ENCODE measurements at regions not wholly inside any gene's neighbourhood (a gene's known extent, or its start where the extent isn't known, plus 50 kb on each side); places are given as distances from the start of the nearest gene placed in this dataset.
A peak's percentile ranks its signal among the peaks of the same experiment; 100 is the strongest.
"Not testable (repeated sequence)": the region's sequence is repeated elsewhere in the genome, so short reads cannot be mapped to it uniquely, and the experiment has no call there.

DNA sequence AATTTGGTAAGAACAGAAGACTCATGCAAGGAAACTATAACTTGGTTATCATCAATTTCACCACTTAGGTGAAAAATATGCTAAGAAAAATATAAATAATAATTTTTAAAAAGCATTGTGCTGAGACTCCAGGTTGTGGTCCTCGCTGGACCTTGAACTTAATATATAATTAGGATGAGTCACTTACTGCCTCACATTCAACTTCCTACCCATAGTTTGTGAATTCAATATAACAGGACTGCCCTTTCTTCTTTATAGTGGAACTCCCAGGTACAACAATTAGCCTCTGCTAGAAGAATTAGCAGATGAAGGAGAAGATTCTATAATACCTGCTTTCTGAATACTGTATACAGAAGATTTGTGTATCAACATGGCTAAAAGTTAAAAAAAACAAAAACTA lies 149.1 kb upstream of the SPRED1 start:
- no peak for DNase-seq
- H3K27me3 ChIP-seq (ENCODE audit: insufficient read depth, low read length): no peaks in the 10 kb centered on the region
- Mint-ChIP-seq H3K36me3 (no peaks in the 10 kb centered on the region), H3K27ac (no peak overlapping the region), H3K4me1 (no peaks in the 10 kb centered on the region), H3K4me3 (no peak overlapping the region), H3K9me3 (peaks cover 0 to 5% (median 2%) of the 10 kb centered on the region in 8 donors), H3K27me3 (peaks cover 7 to 9% of the 10 kb centered on the region in 2 donors)
- no peak overlapping the region for H3K4me3 ChIP-seq (ENCODE audit: low read length in 2 of 2)
- H3K9me3 ChIP-seq (ENCODE audit: control insufficient read depth in 1 of 2, low read length in 2 of 2): no peaks in the 10 kb centered on the region
- intact Hi-C loops (cut with micrococcal nuclease): no loop called here
- H3K4me1 ChIP-seq (ENCODE audit: insufficient read depth, low read length): no peaks in the 10 kb centered on the region
- POLR2A ChIA-PET (ENCODE audit: partially characterized antibody): no interaction called here
- no peaks in the 10 kb centered on the region for H3K36me3 ChIP-seq (ENCODE audit: insufficient read depth, low read length)
- no peak overlapping the region for H3K27ac ChIP-seq (ENCODE audit: low read depth, low read length)
- CTCF ChIA-PET (ENCODE audit: partially characterized antibody): no interaction called here

DNA sequence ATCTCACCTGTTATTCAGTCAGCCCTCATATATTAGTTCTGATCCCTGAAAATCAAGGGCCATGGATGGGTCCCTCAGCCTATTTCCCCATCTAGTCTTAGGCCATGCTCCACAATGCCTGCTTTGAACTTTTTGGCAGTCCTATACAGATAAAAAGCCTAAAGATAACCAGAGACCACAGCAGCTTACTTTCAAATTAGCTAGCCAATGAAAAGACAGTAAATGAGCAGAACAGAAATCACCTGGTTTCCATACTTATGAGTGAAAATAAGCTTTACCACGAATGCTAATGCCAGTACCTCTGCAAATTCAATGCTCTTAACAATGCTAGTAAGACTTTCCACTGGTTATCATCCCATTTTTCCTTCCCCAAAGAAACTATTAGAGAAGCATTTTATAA lies 141.6 kb upstream of the SPRED1 start:
- H3K27ac Mint-ChIP-seq: no peak overlapping the region
- no peak for DNase-seq
- Histone ChIP-seq H3K4me1 (ENCODE audit: insufficient read depth, low read length) (no peaks in the 10 kb centered on the region), H3K36me3 (ENCODE audit: insufficient read depth, low read length) (no peaks in the 10 kb centered on the region), H3K9me3 (ENCODE audit: control insufficient read depth in 1 of 2, low read length in 2 of 2) (no peaks in the 10 kb centered on the region), H3K4me3 (ENCODE audit: low read length in 2 of 2) (no peak overlapping the region), H3K27ac (ENCODE audit: low read depth, low read length) (no peak overlapping the region), H3K27me3 (ENCODE audit: insufficient read depth, low read length) (no peaks in the 10 kb centered on the region)
- H3K9me3 Mint-ChIP-seq: peaks cover 0 to 3% (median 0%) of the 10 kb centered on the region in 8 donors
- no peak overlapping the region for H3K4me3 Mint-ChIP-seq
- ChIA-PET POLR2A (ENCODE audit: partially characterized antibody) (no interaction called here), CTCF (ENCODE audit: partially characterized antibody) (no interaction called here)
- H3K27me3 Mint-ChIP-seq: peaks cover 0 to 6% of the 10 kb centered on the region in 2 donors
- no peaks in the 10 kb centered on the region for H3K36me3 Mint-ChIP-seq
- intact Hi-C loops (cut with micrococcal nuclease): no loop called here
- H3K4me1 Mint-ChIP-seq: no peaks in the 10 kb centered on the region

DNA sequence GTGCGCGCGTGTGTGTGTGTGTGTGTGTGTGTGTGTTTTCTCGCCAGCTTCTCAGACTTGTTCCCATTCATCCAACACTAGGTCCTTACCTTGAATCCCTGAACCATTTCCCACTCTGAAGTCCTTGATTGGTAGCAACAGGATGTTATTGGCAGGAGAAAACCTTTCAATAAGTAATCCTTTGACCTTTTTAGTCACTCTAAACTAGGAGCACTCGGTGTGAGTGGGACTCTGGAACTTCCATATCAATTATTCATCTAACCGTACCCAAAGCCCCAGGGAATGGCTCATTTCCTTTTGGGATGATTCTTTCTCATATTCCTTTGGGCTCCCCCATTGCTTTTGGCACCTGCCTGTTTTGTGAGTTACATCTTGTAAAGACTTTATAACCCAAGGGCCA lies 140.2 kb upstream of the SPRED1 start:
- Histone ChIP-seq H3K36me3 (ENCODE audit: insufficient read depth, low read length) (no peaks in the 10 kb centered on the region), H3K9me3 (ENCODE audit: control insufficient read depth in 1 of 2, low read length in 2 of 2) (no peaks in the 10 kb centered on the region), H3K4me1 (ENCODE audit: insufficient read depth, low read length) (no peaks in the 10 kb centered on the region), H3K27ac (ENCODE audit: low read depth, low read length) (no peak overlapping the region), H3K27me3 (ENCODE audit: insufficient read depth, low read length) (no peaks in the 10 kb centered on the region), H3K4me3 (ENCODE audit: low read length in 2 of 2) (no peak overlapping the region)
- Mint-ChIP-seq H3K4me1 (no peaks in the 10 kb centered on the region), H3K36me3 (no peaks in the 10 kb centered on the region), H3K27me3 (peaks cover 0 to 6% of the 10 kb centered on the region in 2 donors), H3K9me3 (peaks cover 0 to 3% (median 0%) of the 10 kb centered on the region in 8 donors), H3K27ac (no peak overlapping the region), H3K4me3 (no peak overlapping the region)
- CTCF ChIA-PET (ENCODE audit: partially characterized antibody): no interaction called here
- POLR2A ChIA-PET (ENCODE audit: partially characterized antibody): no interaction called here
- intact Hi-C loops (cut with micrococcal nuclease): no loop called here
- DNase-seq: no peak

DNA sequence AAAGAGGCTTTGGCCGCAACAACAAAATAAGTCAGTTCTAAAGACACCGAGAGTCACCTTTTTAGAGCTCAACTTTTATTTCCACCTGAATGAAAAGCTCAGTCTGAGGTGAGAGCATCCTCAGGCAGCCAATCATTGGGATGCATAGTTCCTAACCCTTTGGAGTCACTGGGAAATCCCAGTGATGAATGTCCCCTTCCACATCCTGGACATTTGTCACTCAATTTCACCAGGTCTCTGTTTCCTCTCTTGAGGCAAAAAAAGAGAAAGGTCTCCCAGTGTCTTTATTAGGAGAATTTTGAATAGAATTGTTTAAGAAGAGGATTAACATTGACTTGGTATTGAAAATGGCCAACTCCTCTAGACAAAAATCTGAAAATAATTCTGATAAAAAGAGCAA lies 137.5 kb upstream of the SPRED1 start:
- intact Hi-C loops (cut with micrococcal nuclease): no loop called here
- Histone ChIP-seq H3K27me3 (ENCODE audit: insufficient read depth, low read length) (no peaks in the 10 kb centered on the region), H3K9me3 (ENCODE audit: control insufficient read depth in 1 of 2, low read length in 2 of 2) (no peaks in the 10 kb centered on the region), H3K27ac (ENCODE audit: low read depth, low read length) (no peak overlapping the region), H3K36me3 (ENCODE audit: insufficient read depth, low read length) (no peaks in the 10 kb centered on the region), H3K4me1 (ENCODE audit: insufficient read depth, low read length) (no peaks in the 10 kb centered on the region), H3K4me3 (ENCODE audit: low read length in 2 of 2) (no peak overlapping the region)
- no peak for DNase-seq
- Mint-ChIP-seq H3K4me3 (no peak overlapping the region), H3K27ac (no peak overlapping the region), H3K27me3 (peaks cover 4 to 9% of the 10 kb centered on the region in 2 donors), H3K36me3 (no peaks in the 10 kb centered on the region), H3K4me1 (no peaks in the 10 kb centered on the region), H3K9me3 (peaks cover 0 to 3% (median 0%) of the 10 kb centered on the region in 8 donors)
- POLR2A ChIA-PET (ENCODE audit: partially characterized antibody): no interaction called here
- CTCF ChIA-PET (ENCODE audit: partially characterized antibody): no interaction called here

DNA sequence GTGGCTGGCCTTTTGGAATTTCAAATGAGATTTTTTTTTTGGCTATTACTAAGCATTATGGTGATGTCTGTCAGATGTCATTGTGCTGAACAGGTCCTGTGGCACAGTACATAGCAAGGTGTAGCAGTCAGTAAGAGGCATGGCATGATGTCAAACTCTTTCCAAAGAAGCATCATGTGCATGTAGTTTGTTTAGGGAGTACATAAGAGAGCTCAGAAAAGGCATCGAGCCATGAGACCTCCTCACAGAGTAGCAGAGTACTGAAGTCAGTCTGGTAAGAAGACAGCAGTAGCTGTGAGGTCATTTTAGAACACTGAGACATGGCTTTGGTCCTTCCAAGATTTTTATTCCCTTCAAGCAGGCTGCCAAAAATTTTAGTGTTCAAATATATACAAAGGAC lies 134.9 kb upstream of the SPRED1 start:
- no peaks in the 10 kb centered on the region for H3K36me3 ChIP-seq (ENCODE audit: insufficient read depth, low read length)
- ChIA-PET POLR2A (ENCODE audit: partially characterized antibody) (no interaction called here), CTCF (ENCODE audit: partially characterized antibody) (no interaction called here)
- no peak overlapping the region for H3K27ac ChIP-seq (ENCODE audit: low read depth, low read length)
- Mint-ChIP-seq H3K4me1 (no peaks in the 10 kb centered on the region), H3K36me3 (no peaks in the 10 kb centered on the region), H3K27ac (no peak overlapping the region), H3K9me3 (peaks cover 0 to 17% (median 11%) of the 10 kb centered on the region in 8 donors), H3K4me3 (no peak overlapping the region), H3K27me3 (peaks cover 8 to 11% of the 10 kb centered on the region in 2 donors)
- no peaks in the 10 kb centered on the region for H3K9me3 ChIP-seq (ENCODE audit: control insufficient read depth in 1 of 2, low read length in 2 of 2)
- intact Hi-C loops (cut with micrococcal nuclease): no loop called here
- H3K4me3 ChIP-seq (ENCODE audit: low read length in 2 of 2): no peak overlapping the region
- no peaks in the 10 kb centered on the region for H3K4me1 ChIP-seq (ENCODE audit: insufficient read depth, low read length)
- H3K27me3 ChIP-seq (ENCODE audit: insufficient read depth, low read length): no peaks in the 10 kb centered on the region
- DNase-seq: no peak

DNA sequence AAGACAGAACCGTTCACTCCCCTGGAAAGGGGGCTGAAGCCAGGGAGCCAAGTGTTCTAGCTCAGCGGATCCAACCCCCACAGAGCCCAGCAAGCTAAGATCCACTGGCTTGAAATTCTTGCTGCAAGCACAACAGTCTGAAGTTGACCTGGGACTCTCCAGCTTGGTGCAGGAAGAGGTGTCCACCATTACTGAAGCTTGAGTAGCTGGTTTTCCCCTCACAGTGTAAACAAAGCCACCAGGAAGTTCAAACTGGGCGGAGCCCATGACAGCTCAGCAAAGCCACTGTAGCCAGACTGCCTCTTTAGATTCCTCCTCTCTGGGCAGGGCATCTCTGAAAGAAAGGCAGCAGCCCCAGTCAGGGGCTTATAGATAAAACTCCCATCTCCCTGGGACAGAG lies 132.8 kb upstream of the SPRED1 start:
- H3K4me1 Mint-ChIP-seq: not testable (repeated sequence)

DNA sequence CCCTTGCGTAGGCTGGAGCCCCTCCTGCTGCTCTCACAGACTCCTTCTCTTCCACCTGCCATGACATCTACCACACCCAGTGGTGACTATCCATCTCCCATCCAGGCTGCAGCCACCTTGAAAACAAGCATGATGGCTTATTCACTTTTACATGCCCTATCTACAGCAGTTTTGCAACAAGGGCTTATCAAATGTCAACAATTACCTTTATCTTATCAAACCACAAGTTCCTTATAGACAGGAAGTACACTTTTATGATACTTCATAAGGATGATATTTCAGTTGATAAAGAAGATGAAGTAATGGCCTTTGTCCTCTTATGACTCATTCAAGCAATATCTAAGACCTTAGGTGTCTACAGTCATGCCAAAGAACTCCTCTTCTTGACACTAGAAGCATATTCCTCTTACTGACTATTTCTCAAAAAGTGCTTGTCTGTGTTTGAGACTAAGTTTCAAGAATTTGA lies 125.3 kb upstream of the SPRED1 start:
- Histone ChIP-seq H3K9me3 (ENCODE audit: control insufficient read depth in 1 of 2, low read length in 2 of 2) (no peaks in the 10 kb centered on the region), H3K4me3 (ENCODE audit: low read length in 2 of 2) (no peak overlapping the region), H3K27ac (ENCODE audit: low read depth, low read length) (no peak overlapping the region), H3K36me3 (ENCODE audit: insufficient read depth, low read length) (no peaks in the 10 kb centered on the region), H3K27me3 (ENCODE audit: insufficient read depth, low read length) (no peaks in the 10 kb centered on the region), H3K4me1 (ENCODE audit: insufficient read depth, low read length) (no peaks in the 10 kb centered on the region)
- Mint-ChIP-seq H3K36me3 (no peaks in the 10 kb centered on the region), H3K4me1 (peaks cover 0 to 15% (median 3%) of the 10 kb centered on the region in 4 donors), H3K27me3 (peaks cover 5 to 6% of the 10 kb centered on the region in 2 donors), H3K4me3 (no peak overlapping the region), H3K27ac (peak overlapping the region in 1 of 7 donors; percentile 49), H3K9me3 (peaks cover 0 to 13% (median 4%) of the 10 kb centered on the region in 8 donors)
- intact Hi-C loops (cut with micrococcal nuclease): no loop called here
- ChIA-PET CTCF (ENCODE audit: partially characterized antibody) (no interaction called here), POLR2A (ENCODE audit: partially characterized antibody) (no interaction called here)
- DNase-seq: no peak

More for the DNA sequence above, 132.8 kb upstream of the SPRED1 start:
- H3K27ac Mint-ChIP-seq; H3K27me3 ChIP-seq (ENCODE audit: insufficient read depth, low read length); H3K4me3 Mint-ChIP-seq; H3K36me3 Mint-ChIP-seq; DNase-seq; POLR2A ChIA-PET (ENCODE audit: partially characterized antibody); H3K27ac ChIP-seq (ENCODE audit: low read depth, low read length); intact Hi-C loops (cut with micrococcal nuclease); H3K9me3 ChIP-seq (ENCODE audit: control insufficient read depth in 1 of 2, low read length in 2 of 2); H3K27me3 Mint-ChIP-seq; H3K36me3 ChIP-seq (ENCODE audit: insufficient read depth, low read length); H3K4me3 ChIP-seq (ENCODE audit: low read length in 2 of 2); CTCF ChIA-PET (ENCODE audit: partially characterized antibody); H3K4me1 ChIP-seq (ENCODE audit: insufficient read depth, low read length): not testable (repeated sequence)
- H3K9me3 Mint-ChIP-seq: peaks cover 0 to 19% (median 13%) of the 10 kb centered on the region in 8 donors

DNA sequence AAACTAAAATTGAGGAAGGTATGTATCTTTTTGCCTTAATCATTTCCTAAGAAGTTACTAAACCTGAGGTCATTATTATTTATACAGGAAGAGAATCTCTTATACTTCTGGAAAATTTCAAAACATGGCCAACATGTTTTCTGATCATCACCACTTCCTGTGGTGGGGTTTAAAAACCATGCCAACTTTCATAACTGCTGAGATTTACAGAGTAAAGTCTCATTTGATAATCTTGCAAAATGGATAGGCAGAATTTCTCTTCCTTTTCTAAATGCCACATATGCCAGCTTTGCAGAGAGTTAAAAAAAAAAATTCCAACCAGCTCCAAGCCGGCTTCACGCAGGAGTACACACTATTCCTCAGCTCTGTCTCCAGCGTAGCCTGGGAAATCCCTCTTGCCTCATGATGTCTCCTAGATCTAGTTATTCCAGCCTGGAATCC lies 124.3 kb upstream of the SPRED1 start:
- Mint-ChIP-seq H3K36me3 (no peaks in the 10 kb centered on the region), H3K4me1 (peaks cover 0 to 15% (median 3%) of the 10 kb centered on the region in 4 donors), H3K27ac (no peak overlapping the region), H3K9me3 (peaks cover 0 to 6% (median 1%) of the 10 kb centered on the region in 8 donors), H3K27me3 (peaks cover 4 to 5% of the 10 kb centered on the region in 2 donors), H3K4me3 (no peak overlapping the region)
- intact Hi-C loops (cut with micrococcal nuclease): no loop called here
- no peak overlapping the region for H3K4me3 ChIP-seq (ENCODE audit: low read length in 2 of 2)
- H3K9me3 ChIP-seq (ENCODE audit: control insufficient read depth in 1 of 2, low read length in 2 of 2): no peaks in the 10 kb centered on the region
- ChIA-PET POLR2A (ENCODE audit: partially characterized antibody) (no interaction called here), CTCF (ENCODE audit: partially characterized antibody) (no interaction called here)
- no peak overlapping the region for H3K27ac ChIP-seq (ENCODE audit: low read depth, low read length)
- no peaks in the 10 kb centered on the region for H3K4me1 ChIP-seq (ENCODE audit: insufficient read depth, low read length)
- no peaks in the 10 kb centered on the region for H3K36me3 ChIP-seq (ENCODE audit: insufficient read depth, low read length)
- H3K27me3 ChIP-seq (ENCODE audit: insufficient read depth, low read length): no peaks in the 10 kb centered on the region
- no peak for DNase-seq

Measured in CD4-positive, alpha-beta memory T cell (primary cell).